Calu3 (cell line): ENCODE measurements at regions not wholly inside any gene's neighbourhood (a gene's known extent, or its start where the extent isn't known, plus 50 kb on each side); places are given as distances from the start of the nearest gene placed in this dataset.

Experiments
- BruUV-seq: library from RNA; stranded (reverse); fragments of 400-500 nt; replicated peaks from 2 replicates; lab custom pipeline; 2021; lab: Mats Ljungman, UMichigan
- CTCF ChIA-PET: fragments of 300-600 bp; sonication (Branson Sonifier 250); formaldehyde crosslinking; loops from one replicate; lab custom pipeline; 2022; ENCODE audit warnings: antibody characterized with exemption; lab: Charles Lee
- DNase-seq: peaks from one replicate; pipeline ENCODE4 v3.0.0; 2022
- H3K27ac Mint-ChIP-seq: one replicate; pipeline ENCODE4 v1.8.0; 2022; ENCODE audit warnings: mixed read lengths; ENCODE audit not compliant: unreplicated experiment
- H3K27me3 Mint-ChIP-seq: one replicate; pipeline ENCODE4 v1.8.0; 2022; ENCODE audit warnings: mixed read lengths; ENCODE audit not compliant: unreplicated experiment
- H3K36me3 Mint-ChIP-seq: one replicate; pipeline ENCODE4 v1.8.0; 2022; ENCODE audit warnings: mild to moderate bottlenecking, moderate library complexity, mixed read lengths; ENCODE audit not compliant: insufficient read depth, unreplicated experiment
- H3K4me1 Mint-ChIP-seq: one replicate; pipeline ENCODE4 v1.8.0; 2022; ENCODE audit warnings: mild to moderate bottlenecking, low read depth, mixed read lengths; ENCODE audit not compliant: unreplicated experiment
- H3K4me3 Mint-ChIP-seq: one replicate; pipeline ENCODE4 v1.8.0; 2022; ENCODE audit warnings: mild to moderate bottlenecking, low read depth, moderate library complexity, mixed read lengths; ENCODE audit not compliant: unreplicated experiment
- H3K9me3 Mint-ChIP-seq: one replicate; pipeline ENCODE4 v1.8.0; 2022; ENCODE audit warnings: low read depth, mixed read lengths; ENCODE audit not compliant: unreplicated experiment
- intact Hi-C: fragments of 100-400 bp; cut with micrococcal nuclease; formaldehyde crosslinking; loops from one replicate; pipeline ENCODE4 v1.10.0; 2022; ENCODE audit not compliant: unreplicated experiment
- TF ChIP-seq, protein P1 (sequence below): fragments of 200-600 bp; IDR thresholded peaks from one replicate; pipeline ENCODE4 v1.8.0; 2022; ENCODE audit warnings: antibody characterized with exemption; ENCODE audit not compliant: unreplicated experiment

GRCh38 chrX:103446665-103447302 lies 70.4 kb downstream of the BEX3 start:
- Mint-ChIP-seq H3K9me3 (no peaks in the 10 kb centered on the region), H3K36me3 (no peaks in the 10 kb centered on the region), H3K27me3 (no peaks in the 10 kb centered on the region), H3K27ac (no peak overlapping the region), H3K4me1 (no peaks in the 10 kb centered on the region), H3K4me3 (no peak overlapping the region)
- DNase-seq: no peak
- CTCF ChIA-PET: no interaction called here
- intact Hi-C loops: no loop called here
- TF ChIP-seq, protein P1, sequence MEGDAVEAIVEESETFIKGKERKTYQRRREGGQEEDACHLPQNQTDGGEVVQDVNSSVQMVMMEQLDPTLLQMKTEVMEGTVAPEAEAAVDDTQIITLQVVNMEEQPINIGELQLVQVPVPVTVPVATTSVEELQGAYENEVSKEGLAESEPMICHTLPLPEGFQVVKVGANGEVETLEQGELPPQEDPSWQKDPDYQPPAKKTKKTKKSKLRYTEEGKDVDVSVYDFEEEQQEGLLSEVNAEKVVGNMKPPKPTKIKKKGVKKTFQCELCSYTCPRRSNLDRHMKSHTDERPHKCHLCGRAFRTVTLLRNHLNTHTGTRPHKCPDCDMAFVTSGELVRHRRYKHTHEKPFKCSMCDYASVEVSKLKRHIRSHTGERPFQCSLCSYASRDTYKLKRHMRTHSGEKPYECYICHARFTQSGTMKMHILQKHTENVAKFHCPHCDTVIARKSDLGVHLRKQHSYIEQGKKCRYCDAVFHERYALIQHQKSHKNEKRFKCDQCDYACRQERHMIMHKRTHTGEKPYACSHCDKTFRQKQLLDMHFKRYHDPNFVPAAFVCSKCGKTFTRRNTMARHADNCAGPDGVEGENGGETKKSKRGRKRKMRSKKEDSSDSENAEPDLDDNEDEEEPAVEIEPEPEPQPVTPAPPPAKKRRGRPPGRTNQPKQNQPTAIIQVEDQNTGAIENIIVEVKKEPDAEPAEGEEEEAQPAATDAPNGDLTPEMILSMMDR: no peak
- no TSS peak for BruUV-seq
